HG03039 (cell line): ENCODE measurements at regions not wholly inside any gene's neighbourhood (a gene's known extent, or its start where the extent isn't known, plus 50 kb on each side); places are given as distances from the start of the nearest gene placed in this dataset.

Experiments used
- ATAC-seq: cut with Tn5 transposase; IDR thresholded peaks from one replicate; pipeline ENCODE4 v1.9.1; 2021; ENCODE audit warnings: mild to moderate bottlenecking, moderate library complexity; ENCODE audit not compliant: unreplicated experiment

GRCh38 chr2:43129676-43130547 is 96.5 kb downstream of the ZFP36L2 start:
- ATAC-seq: no peak

- ATAC-seq: no peak
These were observed 97.8 kb downstream of the ZFP36L2 start for GRCh38 chr2:43128559-43128955.

GRCh38 chr2:43127941-43128558 is 98.4 kb downstream of the ZFP36L2 start:
- no peak for ATAC-seq

GRCh38 chr2:43127208-43127940 is 99.0 kb downstream of the ZFP36L2 start:
- no peak for ATAC-seq

- no peak for ATAC-seq
These were observed 99.6 kb downstream of the ZFP36L2 start for GRCh38 chr2:43126817-43127207.

- no peak for ATAC-seq
These were observed 101.1 kb downstream of the ZFP36L2 start for GRCh38 chr2:43125090-43125998.

- ATAC-seq: no peak
These were observed 101.7 kb downstream of the ZFP36L2 start for GRCh38 chr2:43124687-43125057.

GRCh38 chr2:43123981-43124686 is 102.3 kb downstream of the ZFP36L2 start:
- no peak for ATAC-seq

- ATAC-seq: no peak
These were observed 102.9 kb downstream of the ZFP36L2 start for GRCh38 chr2:43123486-43123885.

GRCh38 chr2:43123028-43123427 is 103.4 kb downstream of the ZFP36L2 start:
- ATAC-seq: no peak

GRCh38 chr2:43121580-43122314 is 104.7 kb downstream of the ZFP36L2 start:
- no peak for ATAC-seq

GRCh38 chr2:43119303-43119702 is 107.1 kb downstream of the ZFP36L2 start:
- no peak for ATAC-seq

- ATAC-seq: no peak
These were observed 108.8 kb downstream of the ZFP36L2 start for GRCh38 chr2:43117521-43118143.

- ATAC-seq: no peak
These were observed 109.4 kb downstream of the ZFP36L2 start for GRCh38 chr2:43116988-43117387.

GRCh38 chr2:43115881-43116280 is 110.5 kb downstream of the ZFP36L2 start:
- no peak for ATAC-seq

- no peak for ATAC-seq
These were observed 112.2 kb downstream of the ZFP36L2 start for GRCh38 chr2:43114210-43114609.

- no peak for ATAC-seq
These were observed 114.4 kb downstream of the ZFP36L2 start for GRCh38 chr2:43111788-43112554.

GRCh38 chr2:43110442-43110871 is 115.9 kb downstream of the ZFP36L2 start:
- no peak for ATAC-seq
